ENCODE measurements at regions not wholly inside any gene's neighbourhood (a gene's known extent, or its start where the extent isn't known, plus 50 kb on each side); places are given as distances from the start of the nearest gene placed in this dataset.
"Not testable (repeated sequence)": the region's sequence is repeated elsewhere in the genome, so short reads cannot be mapped to it uniquely, and the experiment has no call there.

DNA sequence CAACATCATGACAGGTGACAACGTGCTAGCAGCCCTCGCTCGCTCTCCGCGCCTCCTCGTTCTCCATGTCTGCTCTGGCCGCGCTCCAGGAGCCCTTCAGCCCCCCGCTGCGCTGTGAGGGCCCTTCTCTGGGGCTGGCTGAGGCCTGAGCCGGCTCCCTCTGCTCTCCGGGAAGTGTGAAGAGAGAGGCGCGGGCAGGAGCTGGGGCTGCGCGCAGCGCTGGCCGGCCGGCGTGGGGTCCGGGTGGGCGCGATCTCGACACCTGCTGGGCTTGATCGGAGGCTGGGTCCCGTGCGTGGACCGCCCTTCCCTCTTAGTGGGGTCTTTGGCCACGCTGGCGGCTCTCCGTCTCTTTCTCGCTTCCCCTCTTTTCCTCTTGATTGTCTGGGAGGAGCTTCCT lies 195.5 kb downstream of the ANKRD30BL start:
- peak; percentile 87 for DNase-seq (ENCODE audit: low spot score)
- Mint-ChIP-seq H3K27ac (ENCODE audit: unreplicated experiment) (no peak overlapping the region), H3K4me1 (ENCODE audit: low read depth) (no peaks in the 10 kb centered on the region), H3K36me3 (ENCODE audit: low read depth) (no peaks in the 10 kb centered on the region), H3K4me3 (ENCODE audit: unreplicated experiment) (no peak overlapping the region), H3K27me3 (ENCODE audit: low read depth) (no peaks in the 10 kb centered on the region), H3K9me3 (ENCODE audit: low read depth) (peaks cover 4% of the 10 kb centered on the region)
- TF ChIP-seq, protein P1, sequence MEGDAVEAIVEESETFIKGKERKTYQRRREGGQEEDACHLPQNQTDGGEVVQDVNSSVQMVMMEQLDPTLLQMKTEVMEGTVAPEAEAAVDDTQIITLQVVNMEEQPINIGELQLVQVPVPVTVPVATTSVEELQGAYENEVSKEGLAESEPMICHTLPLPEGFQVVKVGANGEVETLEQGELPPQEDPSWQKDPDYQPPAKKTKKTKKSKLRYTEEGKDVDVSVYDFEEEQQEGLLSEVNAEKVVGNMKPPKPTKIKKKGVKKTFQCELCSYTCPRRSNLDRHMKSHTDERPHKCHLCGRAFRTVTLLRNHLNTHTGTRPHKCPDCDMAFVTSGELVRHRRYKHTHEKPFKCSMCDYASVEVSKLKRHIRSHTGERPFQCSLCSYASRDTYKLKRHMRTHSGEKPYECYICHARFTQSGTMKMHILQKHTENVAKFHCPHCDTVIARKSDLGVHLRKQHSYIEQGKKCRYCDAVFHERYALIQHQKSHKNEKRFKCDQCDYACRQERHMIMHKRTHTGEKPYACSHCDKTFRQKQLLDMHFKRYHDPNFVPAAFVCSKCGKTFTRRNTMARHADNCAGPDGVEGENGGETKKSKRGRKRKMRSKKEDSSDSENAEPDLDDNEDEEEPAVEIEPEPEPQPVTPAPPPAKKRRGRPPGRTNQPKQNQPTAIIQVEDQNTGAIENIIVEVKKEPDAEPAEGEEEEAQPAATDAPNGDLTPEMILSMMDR (IDR thresholded peaks at IDR 0.05): no peak

DNA sequence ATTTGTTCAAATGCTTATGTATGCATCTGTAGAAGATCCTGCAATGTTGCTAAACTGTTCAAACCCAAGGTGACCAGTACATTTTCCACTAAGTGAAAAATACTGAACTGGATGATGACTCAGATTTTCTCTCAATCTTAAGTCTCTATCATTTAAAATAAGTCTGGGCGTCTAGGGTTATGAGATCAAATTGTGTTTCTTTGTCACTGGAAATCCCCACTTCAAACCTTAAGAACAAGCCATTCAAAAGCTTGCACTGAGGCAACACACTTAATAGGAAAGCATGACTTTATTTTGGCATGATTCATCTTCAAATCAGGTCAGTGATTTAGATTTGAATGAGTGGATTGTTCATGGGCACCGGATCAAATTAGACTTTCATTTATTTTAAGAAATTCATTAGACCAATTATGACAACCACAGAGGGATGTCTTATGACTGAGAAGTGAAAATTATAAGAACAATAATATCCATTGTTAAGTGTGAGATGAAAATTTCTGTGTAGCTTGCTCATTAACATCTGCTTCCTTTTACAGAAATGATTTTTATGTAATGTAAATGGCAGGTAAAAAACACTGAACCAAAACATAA lies 203.6 kb downstream of the ANKRD30BL start:
- not testable (repeated sequence) for H3K27ac Mint-ChIP-seq (ENCODE audit: unreplicated experiment); DNase-seq (ENCODE audit: low spot score); H3K9me3 Mint-ChIP-seq (ENCODE audit: low read depth); H3K4me1 Mint-ChIP-seq (ENCODE audit: low read depth); H3K4me3 Mint-ChIP-seq (ENCODE audit: unreplicated experiment); H3K36me3 Mint-ChIP-seq (ENCODE audit: low read depth); H3K27me3 Mint-ChIP-seq (ENCODE audit: low read depth)

DNA sequence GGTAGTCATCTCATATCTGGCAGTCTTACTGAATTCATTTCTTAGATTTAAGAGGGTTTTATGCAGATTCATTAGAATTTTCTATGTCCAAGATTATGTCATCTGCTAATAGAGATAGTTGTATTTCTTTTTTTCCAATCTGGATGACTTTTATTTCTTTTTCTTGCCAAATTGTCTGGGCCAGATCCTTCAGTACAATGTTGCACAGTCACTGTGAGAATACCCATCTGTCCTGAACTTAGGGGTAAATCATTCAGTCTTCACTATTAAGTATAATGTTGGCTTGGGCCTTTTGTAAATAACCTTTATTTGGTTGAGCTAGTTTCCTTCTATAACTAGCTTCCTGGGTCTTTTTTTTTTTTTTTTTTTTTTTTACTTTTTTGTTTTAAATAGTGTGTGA lies 213.1 kb downstream of the ANKRD30BL start:
- H3K36me3 Mint-ChIP-seq (ENCODE audit: low read depth); H3K9me3 Mint-ChIP-seq (ENCODE audit: low read depth); H3K4me1 Mint-ChIP-seq (ENCODE audit: low read depth); DNase-seq (ENCODE audit: low spot score); H3K27me3 Mint-ChIP-seq (ENCODE audit: low read depth); H3K4me3 Mint-ChIP-seq (ENCODE audit: unreplicated experiment); H3K27ac Mint-ChIP-seq (ENCODE audit: unreplicated experiment): not testable (repeated sequence)

DNA sequence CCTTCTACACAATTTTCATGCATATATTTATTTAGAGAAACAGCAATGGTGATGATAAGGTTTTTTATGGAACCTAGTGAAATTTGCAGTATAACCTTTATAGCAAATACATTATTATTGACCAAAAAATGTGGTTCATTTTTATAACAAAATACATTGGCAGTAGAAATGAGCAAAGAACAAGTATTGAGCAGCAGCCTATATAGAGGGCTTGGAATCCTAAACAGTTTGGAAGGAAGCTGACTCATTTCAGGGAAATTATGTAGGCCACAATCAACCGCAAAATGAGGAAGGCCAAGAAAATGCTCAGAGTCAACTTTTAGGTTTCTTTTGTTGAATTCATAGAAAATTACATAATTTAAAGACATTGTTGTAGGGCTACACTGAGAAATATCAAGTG lies 238.5 kb downstream of the ANKRD30BL start:
- H3K4me1 Mint-ChIP-seq (ENCODE audit: low read depth); DNase-seq (ENCODE audit: low spot score); H3K27ac Mint-ChIP-seq (ENCODE audit: unreplicated experiment); H3K27me3 Mint-ChIP-seq (ENCODE audit: low read depth); H3K4me3 Mint-ChIP-seq (ENCODE audit: unreplicated experiment); H3K36me3 Mint-ChIP-seq (ENCODE audit: low read depth); H3K9me3 Mint-ChIP-seq (ENCODE audit: low read depth): not testable (repeated sequence)

DNA sequence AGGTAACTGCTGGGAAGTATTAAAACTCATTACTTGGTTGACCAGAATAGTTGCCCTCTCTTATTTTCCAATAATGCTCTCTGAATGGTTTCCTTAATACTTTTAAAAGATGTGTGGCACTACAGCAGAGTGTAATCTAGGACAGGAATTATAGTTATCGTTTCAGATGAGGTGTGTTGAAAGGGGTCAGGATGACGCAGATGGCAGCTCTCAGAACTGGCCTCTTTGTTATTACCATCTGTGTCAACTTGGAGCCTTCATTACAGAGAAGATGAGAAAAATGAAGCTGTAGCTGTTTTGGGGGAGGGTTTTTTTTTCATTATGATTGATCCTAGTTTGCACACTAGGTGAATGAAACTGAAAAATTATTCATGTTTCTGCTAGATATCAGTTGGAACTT lies 238.9 kb downstream of the ANKRD30BL start:
- not testable (repeated sequence) for H3K27me3 Mint-ChIP-seq (ENCODE audit: low read depth); H3K36me3 Mint-ChIP-seq (ENCODE audit: low read depth); DNase-seq (ENCODE audit: low spot score); H3K9me3 Mint-ChIP-seq (ENCODE audit: low read depth); H3K4me3 Mint-ChIP-seq (ENCODE audit: unreplicated experiment); H3K27ac Mint-ChIP-seq (ENCODE audit: unreplicated experiment); H3K4me1 Mint-ChIP-seq (ENCODE audit: low read depth)
